Left ventricle myocardium inferior (tissue), 1 donor: ENCODE measurements at regions not wholly inside any gene's neighbourhood (a gene's known extent, or its start where the extent isn't known, plus 50 kb on each side); places are given as distances from the start of the nearest gene placed in this dataset.

Experiments used
- DNase-seq: peaks from one replicate; pipeline ENCODE4 v3.0.0-alpha.2; 2020
- H3K27ac ChIP-seq: fragments of 200-600 bp; replicated peaks from 2 replicates; pipeline ENCODE4 v1.8.0; 2021
- H3K27me3 ChIP-seq: fragments of 200-600 bp; 2 replicates; pipeline ENCODE4 v1.8.0; 2021; ENCODE audit warnings: low read depth
- H3K36me3 ChIP-seq: fragments of 200-600 bp; 2 replicates; pipeline ENCODE4 v1.8.0; 2021
- H3K4me1 ChIP-seq: fragments of 200-600 bp; 2 replicates; pipeline ENCODE4 v1.8.0; 2021
- H3K4me3 ChIP-seq: fragments of 200-600 bp; 2 replicates; pipeline ENCODE4 v1.8.0; 2021; ENCODE audit warnings: mild to moderate bottlenecking, moderate library complexity
- H3K9me3 ChIP-seq: fragments of 200-600 bp; replicated peaks from 2 replicates; pipeline ENCODE4 v1.8.0; 2021
- CTCF ChIP-seq: fragments of 200-600 bp; IDR thresholded peaks from 2 replicates; pipeline ENCODE4 v1.8.0; 2021; ENCODE audit warnings: antibody characterized with exemption, mild to moderate bottlenecking, borderline replicate concordance
- intact Hi-C: fragments of 100-400 bp; cut with micrococcal nuclease; formaldehyde crosslinking; loops from one replicate; pipeline ENCODE4 v1.11.0; 2022
- donor health status: DM: no; HTN: yes; CAD: no; lungs with severe emphysema.

DNA sequence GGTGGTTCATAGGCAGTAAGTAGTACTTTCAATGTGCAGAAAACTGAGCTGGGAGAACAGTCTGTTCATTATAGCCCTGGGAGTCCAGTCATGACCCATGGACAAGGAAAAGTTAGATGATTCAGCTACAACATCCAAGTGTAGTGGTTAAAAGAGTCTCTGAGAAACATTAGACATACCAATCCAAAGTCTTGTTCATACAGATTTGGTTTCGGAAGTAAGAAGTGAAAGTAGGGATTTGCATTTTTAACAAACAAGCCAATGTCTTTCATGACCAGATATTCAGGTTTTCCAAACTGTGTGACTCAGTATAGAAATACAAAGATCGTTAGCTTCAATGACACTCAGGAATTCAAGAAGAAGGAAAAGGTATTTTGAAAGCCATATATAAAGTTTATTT is 345.3 kb downstream of the SLITRK1 start:
- Histone ChIP-seq H3K36me3 (no peaks in the 10 kb centered on the region), H3K27me3 (no peaks in the 10 kb centered on the region), H3K4me1 (no peaks in the 10 kb centered on the region), H3K27ac (no peak overlapping the region), H3K9me3 (peaks cover 51% of the 10 kb centered on the region), H3K4me3 (no peak overlapping the region)
- intact Hi-C loops, result no loop called here
- no peak for TF ChIP-seq CTCF
- no peak for DNase-seq

DNA sequence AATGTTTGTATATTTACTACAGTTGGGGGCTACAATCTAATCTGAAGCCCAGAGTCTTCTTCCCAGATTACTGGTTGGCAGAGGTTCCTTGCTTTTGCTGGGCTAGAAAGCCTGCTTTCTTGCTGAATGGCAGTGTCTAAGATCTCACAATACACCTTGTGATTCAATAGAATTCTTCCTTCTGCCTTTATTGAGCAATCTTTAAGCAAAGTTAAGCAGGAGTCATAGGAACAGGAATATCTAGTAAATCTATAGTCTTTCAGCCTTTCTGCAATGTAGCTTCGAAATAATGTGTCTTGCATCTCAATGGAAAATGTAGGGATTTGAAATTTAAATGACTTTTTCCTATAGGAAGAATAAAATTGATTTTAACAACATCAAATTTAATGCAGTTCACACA is 346.1 kb downstream of the SLITRK1 start:
- Histone ChIP-seq H3K4me1 (no peaks in the 10 kb centered on the region), H3K27me3 (no peaks in the 10 kb centered on the region), H3K4me3 (no peak overlapping the region), H3K27ac (no peak overlapping the region), H3K36me3 (no peaks in the 10 kb centered on the region), H3K9me3 (peaks cover 51% of the 10 kb centered on the region)
- intact Hi-C loops, result no loop called here
- no peak for DNase-seq
- no peak for TF ChIP-seq CTCF

GRCh38 chr13:83532809-83533208 is 349.5 kb downstream of the SLITRK1 start:
- Histone ChIP-seq H3K27me3 (no peaks in the 10 kb centered on the region), H3K9me3 (peaks cover 19% of the 10 kb centered on the region), H3K27ac (no peak overlapping the region), H3K4me1 (no peaks in the 10 kb centered on the region), H3K36me3 (no peaks in the 10 kb centered on the region), H3K4me3 (no peak overlapping the region)
- intact Hi-C loops, result no loop called here
- DNase-seq, result no peak
- no peak for TF ChIP-seq CTCF

GRCh38 chr13:83531022-83531421 is 351.3 kb downstream of the SLITRK1 start:
- Histone ChIP-seq H3K4me3 (no peak overlapping the region), H3K9me3 (peaks cover 6% of the 10 kb centered on the region), H3K4me1 (no peaks in the 10 kb centered on the region), H3K27ac (no peak overlapping the region), H3K27me3 (no peaks in the 10 kb centered on the region), H3K36me3 (no peaks in the 10 kb centered on the region)
- no peak for TF ChIP-seq CTCF
- intact Hi-C loops, result no loop called here
- no peak for DNase-seq

- intact Hi-C loops, result no loop called here
- H3K36me3 ChIP-seq, result no peaks in the 10 kb centered on the region
- DNase-seq, result no peak
Observed at GRCh38 chr13:83516781-83517180, 365.5 kb downstream of the SLITRK1 start.

More at GRCh38 chr13:83516781-83517180, 365.5 kb downstream of the SLITRK1 start:
- peaks cover 9% of the 10 kb centered on the region for H3K9me3 ChIP-seq
- TF ChIP-seq CTCF, result no peak
- H3K4me3 ChIP-seq, result no peak overlapping the region
- H3K27ac ChIP-seq, result no peak overlapping the region
- no peaks in the 10 kb centered on the region for H3K27me3 ChIP-seq
- no peaks in the 10 kb centered on the region for H3K4me1 ChIP-seq
